NT2/D1 (cell line): ENCODE measurements at regions not wholly inside any gene's neighbourhood (a gene's known extent, or its start where the extent isn't known, plus 50 kb on each side); places are given as distances from the start of the nearest gene placed in this dataset.

Source experiments
- DNase-seq: peaks from one replicate; pipeline ENCODE4 v3.0.0-alpha.2; 2011; ENCODE audit warnings: low read depth, low spot score
- H3K27me3 ChIP-seq: 2 replicates; pipeline ENCODE4 v1.6.0; 2011; ENCODE audit warnings: mild to moderate bottlenecking; ENCODE audit not compliant: insufficient read length, insufficient read depth
- H3K36me3 ChIP-seq: 2 replicates; pipeline ENCODE4 v1.6.1; 2011; ENCODE audit warnings: mild to moderate bottlenecking, low read length, mixed read lengths; ENCODE audit not compliant: insufficient read depth, insufficient read length
- H3K4me1 ChIP-seq: 2 replicates; pipeline ENCODE4 v1.5.1; 2011; ENCODE audit not compliant: insufficient read depth, insufficient read length
- H3K4me3 ChIP-seq: 2 replicates; pipeline ENCODE4 v1.5.1; 2011; ENCODE audit warnings: low read depth; ENCODE audit not compliant: insufficient read length
- H3K9ac ChIP-seq: 2 replicates; pipeline ENCODE4 v1.6.0; 2011; ENCODE audit warnings: low read depth; ENCODE audit not compliant: insufficient read length
- H3K9me3 ChIP-seq: 2 replicates; pipeline ENCODE4 v1.5.1; 2011; ENCODE audit warnings: mild to moderate bottlenecking, low read length; ENCODE audit not compliant: insufficient read depth
- SUZ12 ChIP-seq: IDR thresholded peaks from 2 replicates; pipeline ENCODE4 v1.6.1; 2011; ENCODE audit not compliant: insufficient read length, insufficient read depth; ENCODE audit errors: extremely low read depth
- YY1 ChIP-seq: IDR thresholded peaks from 2 replicates; pipeline ENCODE4 v1.6.1; 2011; ENCODE audit not compliant: insufficient read length, insufficient read depth
- ZNF274 ChIP-seq: IDR thresholded peaks from 2 replicates; pipeline ENCODE4 v1.6.1; 2011; ENCODE audit warnings: mild to moderate bottlenecking, low read depth, low read length

DNA sequence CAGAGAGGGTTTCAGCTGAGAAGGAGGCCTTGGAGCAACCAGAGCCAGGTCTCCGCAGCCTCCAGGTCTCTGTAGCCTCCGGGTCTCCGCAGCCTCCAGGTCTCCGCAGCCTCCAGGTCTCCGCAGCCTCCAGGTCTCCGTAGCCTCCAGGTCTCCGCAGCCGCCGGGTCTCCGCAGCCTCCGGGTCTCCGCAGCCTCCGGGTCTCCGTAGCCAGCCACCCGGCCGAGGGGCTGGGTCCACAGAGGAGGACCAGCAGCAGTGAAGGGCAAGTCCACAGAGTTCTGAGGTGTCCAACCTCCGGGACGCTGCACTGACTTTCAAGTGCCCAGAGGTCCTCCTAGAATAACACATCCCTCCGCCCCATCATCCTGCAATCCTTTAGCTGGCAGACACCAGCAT is 221.0 kb downstream of the RBFOX3 start:
- no peaks in the 10 kb centered on the region for H3K36me3 ChIP-seq
- H3K9ac ChIP-seq, result no peak overlapping the region
- no peak for DNase-seq
- no peak overlapping the region for H3K4me3 ChIP-seq
- peaks cover 49% of the 10 kb centered on the region for H3K27me3 ChIP-seq
- peaks cover 9% of the 10 kb centered on the region for H3K4me1 ChIP-seq
- peaks cover 10% of the 10 kb centered on the region; the same call in 1 of the 2 replicates for H3K9me3 ChIP-seq
- TF ChIP-seq SUZ12, result no peak
- TF ChIP-seq ZNF274, result no peak

GRCh38 chr17:79388556-79389295 is 222.1 kb downstream of the RBFOX3 start:
- TF ChIP-seq SUZ12 (no peak), YY1 (no peak), ZNF274 (no peak)
- Histone ChIP-seq H3K27me3 (peaks cover 49% of the 10 kb centered on the region), H3K9ac (no peak overlapping the region), H3K36me3 (no peaks in the 10 kb centered on the region), H3K9me3 (peaks cover 10% of the 10 kb centered on the region; the same call in 1 of the 2 replicates), H3K4me1 (peaks cover 9% of the 10 kb centered on the region), H3K4me3 (no peak overlapping the region)
- peak; percentile 49 for DNase-seq

GRCh38 chr17:79387783-79388182 is 223.1 kb downstream of the RBFOX3 start:
- Histone ChIP-seq H3K27me3 (peaks cover 41% of the 10 kb centered on the region), H3K9ac (no peak overlapping the region)
- TF ChIP-seq SUZ12 (no peak), YY1 (no peak), ZNF274 (no peak)

DNA sequence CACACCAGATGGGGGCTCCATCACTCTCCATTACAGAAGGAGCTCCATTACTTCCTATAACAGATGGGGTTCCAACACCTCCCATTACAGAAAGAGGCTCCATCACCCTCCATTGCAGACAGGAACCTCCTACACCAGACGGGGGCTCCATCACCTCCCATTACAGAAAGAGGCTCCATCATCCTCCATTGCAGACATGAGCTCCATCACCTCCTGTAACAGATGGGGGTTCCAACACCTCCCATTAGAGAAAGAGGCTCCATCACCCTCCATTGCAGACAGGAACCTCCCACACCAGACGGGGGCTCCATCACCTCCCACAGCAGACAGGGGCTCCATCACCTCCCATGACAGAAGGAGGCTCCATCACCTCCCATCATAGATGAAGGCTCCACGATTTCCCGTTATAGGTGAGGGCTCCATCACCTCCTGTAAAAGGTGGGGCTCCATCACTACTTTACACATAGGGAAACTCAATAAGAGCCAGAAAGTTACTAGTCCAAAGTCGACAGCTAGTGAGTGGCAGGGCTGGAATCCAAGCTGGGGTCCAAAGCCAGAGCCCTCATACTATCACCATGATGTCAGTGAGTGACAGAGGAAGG is 224.8 kb downstream of the RBFOX3 start:
- H3K9me3 ChIP-seq, result 0 out of 2 replicates have a peak, but pooled peaks cover 5% of the 10 kb centered on the region
- H3K27me3 ChIP-seq, result peaks cover 33% of the 10 kb centered on the region
- TF ChIP-seq YY1 (no peak), ZNF274 (no peak), SUZ12 (no peak)

More at GRCh38 chr17:79387783-79388182, 223.1 kb downstream of the RBFOX3 start:
- Histone ChIP-seq H3K4me3 (no peak overlapping the region), H3K36me3 (no peaks in the 10 kb centered on the region), H3K9me3 (peaks cover 10% of the 10 kb centered on the region; the same call in 1 of the 2 replicates), H3K4me1 (peaks cover 9% of the 10 kb centered on the region)
- no peak for DNase-seq

GRCh38 chr17:79382313-79382712 is 228.5 kb downstream of the RBFOX3 start:
- Histone ChIP-seq H3K4me3 (no peak overlapping the region), H3K27me3 (peaks cover 15% of the 10 kb centered on the region)
- TF ChIP-seq ZNF274 (no peak), SUZ12 (no peak), YY1 (no peak)

More for the DNA sequence above, 224.8 kb downstream of the RBFOX3 start:
- Histone ChIP-seq H3K4me1 (peaks cover 6% of the 10 kb centered on the region), H3K36me3 (no peaks in the 10 kb centered on the region), H3K4me3 (no peak overlapping the region), H3K9ac (no peak overlapping the region)
- no peak for DNase-seq

DNA sequence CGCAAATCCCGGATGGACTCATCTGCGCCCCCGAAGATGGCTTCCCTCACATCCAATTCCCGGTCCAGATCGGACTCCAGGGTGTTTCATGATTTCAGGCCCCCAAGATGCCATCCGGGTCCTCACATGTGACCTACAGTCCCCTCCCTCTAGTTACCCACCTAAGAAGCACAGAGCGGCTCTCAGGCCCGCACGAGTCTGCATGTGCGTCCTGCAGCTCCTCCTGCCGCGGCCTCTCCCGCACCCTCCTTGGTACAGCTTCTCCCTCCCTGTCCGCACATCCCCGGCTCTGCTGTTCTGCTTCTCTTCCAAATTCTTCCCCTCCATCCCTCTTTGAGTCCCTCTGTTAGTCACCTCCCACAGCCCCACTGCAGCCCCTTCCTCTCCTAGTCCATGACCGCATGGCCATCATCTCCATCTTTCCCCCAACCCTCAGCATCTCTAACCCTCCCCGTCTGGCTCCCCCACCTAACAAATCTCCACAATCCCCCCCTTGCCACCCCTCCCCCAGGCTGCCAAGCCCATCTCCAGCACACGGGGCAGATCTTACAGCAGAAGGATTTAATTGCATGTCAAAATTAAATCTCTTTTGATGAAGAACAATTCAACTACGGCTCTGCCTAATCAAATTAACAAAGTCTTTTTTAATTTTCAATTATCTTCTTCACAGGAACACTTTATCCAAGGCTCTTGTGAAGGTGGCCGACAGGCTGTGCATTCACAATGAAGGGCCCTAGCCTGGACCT is 231.0 kb downstream of the RBFOX3 start:
- H3K4me1 ChIP-seq, result peaks cover 7% of the 10 kb centered on the region
- no peak for DNase-seq
- no peak overlapping the region for H3K4me3 ChIP-seq
- H3K27me3 ChIP-seq, result peaks cover 12% of the 10 kb centered on the region
- TF ChIP-seq YY1 (no peak), ZNF274 (no peak), SUZ12 (no peak)
- H3K9me3 ChIP-seq, result no peaks in the 10 kb centered on the region
- no peaks in the 10 kb centered on the region for H3K36me3 ChIP-seq
- H3K9ac ChIP-seq, result no peak overlapping the region

More at GRCh38 chr17:79382313-79382712, 228.5 kb downstream of the RBFOX3 start:
- DNase-seq, result no peak
- 0 out of 2 replicates have a peak, but pooled peaks cover 5% of the 10 kb centered on the region for H3K9me3 ChIP-seq
- H3K4me1 ChIP-seq, result peaks cover 3% of the 10 kb centered on the region
- no peaks in the 10 kb centered on the region for H3K36me3 ChIP-seq
- H3K9ac ChIP-seq, result no peak overlapping the region
